HG03280 (cell line): ENCODE measurements at regions not wholly inside any gene's neighbourhood (a gene's known extent, or its start where the extent isn't known, plus 50 kb on each side); places are given as distances from the start of the nearest gene placed in this dataset.

Source experiments
- ATAC-seq: cut with Tn5 transposase; IDR thresholded peaks from one replicate; pipeline ENCODE4 v1.9.1; 2021; ENCODE audit warnings: mild to moderate bottlenecking, moderate library complexity; ENCODE audit not compliant: unreplicated experiment

- ATAC-seq = no peak
These were observed 83.1 kb upstream of the S1PR1 start for GRCh38 chr1:101153692-101154091.

- no peak for ATAC-seq
These were observed 84.2 kb upstream of the S1PR1 start for GRCh38 chr1:101152633-101153032.

- ATAC-seq = no peak
These were observed 85.5 kb upstream of the S1PR1 start for GRCh38 chr1:101151286-101151685.

GRCh38 chr1:101150670-101151069, 86.1 kb upstream of the S1PR1 start:
- no peak for ATAC-seq

- ATAC-seq = no peak
These were observed 86.6 kb upstream of the S1PR1 start for GRCh38 chr1:101150266-101150665.

GRCh38 chr1:101148980-101149379, 87.8 kb upstream of the S1PR1 start:
- ATAC-seq = no peak

GRCh38 chr1:101147381-101147780, 89.4 kb upstream of the S1PR1 start:
- no peak for ATAC-seq

GRCh38 chr1:101145449-101145820, 91.4 kb upstream of the S1PR1 start:
- ATAC-seq = no peak

- no peak for ATAC-seq
These were observed 92.0 kb upstream of the S1PR1 start for GRCh38 chr1:101144671-101145448.

- no peak for ATAC-seq
These were observed 94.6 kb upstream of the S1PR1 start for GRCh38 chr1:101142244-101142643.

- ATAC-seq = no peak
These were observed 95.4 kb upstream of the S1PR1 start for GRCh38 chr1:101141376-101141775.

- no peak for ATAC-seq
These were observed 96.7 kb upstream of the S1PR1 start for GRCh38 chr1:101139821-101140718.

- no peak for ATAC-seq
These were observed 97.7 kb upstream of the S1PR1 start for GRCh38 chr1:101139130-101139529.

GRCh38 chr1:101137144-101138126, 99.4 kb upstream of the S1PR1 start:
- no peak for ATAC-seq

- ATAC-seq = peak; percentile 61
These were observed 100.1 kb upstream of the S1PR1 start for GRCh38 chr1:101136739-101137138.

- ATAC-seq = no peak
These were observed 100.5 kb upstream of the S1PR1 start for GRCh38 chr1:101136271-101136670.

GRCh38 chr1:101135526-101135925, 101.3 kb upstream of the S1PR1 start:
- no peak for ATAC-seq

GRCh38 chr1:101131239-101131843, 105.5 kb upstream of the S1PR1 start:
- no peak for ATAC-seq

GRCh38 chr1:101130673-101131072, 105.1 kb upstream of the DPH5 start:
- ATAC-seq = no peak

- ATAC-seq = no peak
These were observed 103.3 kb upstream of the DPH5 start for GRCh38 chr1:101128846-101129245.
